Osteocyte (in vitro differentiated cells): ENCODE measurements at regions not wholly inside any gene's neighbourhood (a gene's known extent, or its start where the extent isn't known, plus 50 kb on each side); places are given as distances from the start of the nearest gene placed in this dataset.

Source experiments
- DNase-seq: peaks from one replicate; pipeline ENCODE4 v3.0.0; 2021; ENCODE audit warnings: mixed read lengths; ENCODE audit not compliant: unreplicated experiment; ENCODE audit errors: extremely low spot score
- H3K27ac Mint-ChIP-seq: one replicate; pipeline ENCODE4 v1.8.0; 2021; ENCODE audit warnings: mild to moderate bottlenecking, mixed read lengths; ENCODE audit not compliant: unreplicated experiment
- H3K27me3 Mint-ChIP-seq: one replicate; pipeline ENCODE4 v1.8.0; 2021; ENCODE audit warnings: mixed read lengths; ENCODE audit not compliant: unreplicated experiment
- H3K36me3 Mint-ChIP-seq: one replicate; pipeline ENCODE4 v1.8.0; 2021; ENCODE audit warnings: mixed read lengths; ENCODE audit not compliant: unreplicated experiment
- H3K4me1 Mint-ChIP-seq: one replicate; pipeline ENCODE4 v1.8.0; 2021; ENCODE audit warnings: mixed read lengths; ENCODE audit not compliant: unreplicated experiment
- H3K4me3 Mint-ChIP-seq: one replicate; pipeline ENCODE4 v1.8.0; 2021; ENCODE audit warnings: mild to moderate bottlenecking, moderate library complexity, mixed read lengths; ENCODE audit not compliant: unreplicated experiment
- H3K9me3 Mint-ChIP-seq: one replicate; pipeline ENCODE4 v1.8.0; 2021; ENCODE audit warnings: mixed read lengths; ENCODE audit not compliant: unreplicated experiment
- CTCF ChIP-seq: fragments of 200-600 bp; sonication (generic); IDR thresholded peaks from 2 replicates; pipeline ENCODE4 v1.5.0; 2021; ENCODE audit warnings: antibody characterized with exemption, mild to moderate bottlenecking, moderate library complexity

- Mint-ChIP-seq H3K9me3 (no peaks in the 10 kb centered on the region), H3K4me1 (no peaks in the 10 kb centered on the region), H3K4me3 (no peak overlapping the region), H3K36me3 (no peaks in the 10 kb centered on the region), H3K27me3 (peaks cover 18% of the 10 kb centered on the region), H3K27ac (no peak overlapping the region)
- no peak for DNase-seq
- no peak for TF ChIP-seq CTCF
Measured at GRCh38 chr2:58794103-58794502, 553.0 kb upstream of the FANCL start.

- TF ChIP-seq CTCF: no peak
- peaks cover 15% of the 10 kb centered on the region for H3K27me3 Mint-ChIP-seq
- H3K27ac Mint-ChIP-seq: no peak overlapping the region
Measured at GRCh38 chr2:58788402-58788801, 547.3 kb upstream of the FANCL start.

GRCh38 chr2:58770846-58771245 is 529.7 kb upstream of the FANCL start:
- H3K27me3 Mint-ChIP-seq: peaks cover 44% of the 10 kb centered on the region
- H3K4me1 Mint-ChIP-seq: peaks cover 9% of the 10 kb centered on the region
- DNase-seq: no peak
- no peak overlapping the region for H3K27ac Mint-ChIP-seq
- no peak for TF ChIP-seq CTCF
- no peaks in the 10 kb centered on the region for H3K36me3 Mint-ChIP-seq
- H3K4me3 Mint-ChIP-seq: no peak overlapping the region
- no peaks in the 10 kb centered on the region for H3K9me3 Mint-ChIP-seq

More at GRCh38 chr2:58788402-58788801, 547.3 kb upstream of the FANCL start:
- no peaks in the 10 kb centered on the region for H3K36me3 Mint-ChIP-seq
- no peak for DNase-seq
- no peak overlapping the region for H3K4me3 Mint-ChIP-seq
- H3K4me1 Mint-ChIP-seq: no peaks in the 10 kb centered on the region
- no peaks in the 10 kb centered on the region for H3K9me3 Mint-ChIP-seq

GRCh38 chr2:58769864-58770234 is 528.7 kb upstream of the FANCL start:
- Mint-ChIP-seq H3K4me1 (peaks cover 9% of the 10 kb centered on the region), H3K27ac (no peak overlapping the region), H3K9me3 (no peaks in the 10 kb centered on the region), H3K4me3 (no peak overlapping the region), H3K36me3 (no peaks in the 10 kb centered on the region), H3K27me3 (peaks cover 50% of the 10 kb centered on the region)
- no peak for TF ChIP-seq CTCF
- DNase-seq: no peak

- TF ChIP-seq CTCF: peak; percentile 6
- peaks cover 55% of the 10 kb centered on the region for H3K27me3 Mint-ChIP-seq
- peaks cover 9% of the 10 kb centered on the region for H3K4me1 Mint-ChIP-seq
- no peak overlapping the region for H3K4me3 Mint-ChIP-seq
- H3K9me3 Mint-ChIP-seq: no peaks in the 10 kb centered on the region
- no peak overlapping the region for H3K27ac Mint-ChIP-seq
- DNase-seq: no peak
- no peaks in the 10 kb centered on the region for H3K36me3 Mint-ChIP-seq
Measured at GRCh38 chr2:58769111-58769863, 528.2 kb upstream of the FANCL start.
